Left lung (tissue), 4 donors: ENCODE measurements at regions not wholly inside any gene's neighbourhood (a gene's known extent, or its start where the extent isn't known, plus 50 kb on each side); places are given as distances from the start of the nearest gene placed in this dataset.
A peak's percentile ranks its signal among the peaks of the same experiment; 100 is the strongest.

ENCODE experiments used
- ATAC-seq: fragments of 200-7000 bp; cut with Tn5 transposase; one replicate; pipeline ENCODE4 v1.9.1; 2020; ENCODE audit warnings: moderate library complexity
- DNase-seq, 4 donors: peaks; one replicate each; pipeline ENCODE4 v3.0.0-alpha.2; 2013 to 2020
- H3K27ac ChIP-seq, 2 donors: fragments of 200-600 bp; sonication (generic) in 1 of 2; one replicate each; pipeline versions ENCODE4 v1.5.0 to v1.8.0; 2020 to 2021
- H3K27me3 ChIP-seq, 2 donors: fragments of 200-600 bp; sonication (generic) in 1 of 2; one replicate each; pipeline versions ENCODE4 v1.5.0 to v1.8.0; 2020 to 2021
- H3K36me3 ChIP-seq, 2 donors: fragments of 200-600 bp; sonication (generic) in 1 of 2; one replicate each; pipeline versions ENCODE4 v1.5.0 to v1.8.0; 2020 to 2021
- H3K4me1 ChIP-seq, 2 donors: fragments of 200-600 bp; one replicate each; pipeline ENCODE4 v1.8.0; 2021
- H3K4me3 ChIP-seq, 2 donors: fragments of 200-600 bp; sonication (generic) in 1 of 2; one replicate each; pipeline versions ENCODE4 v1.5.0 to v1.8.0; 2020 to 2021; ENCODE audit warnings: mild to moderate bottlenecking in 1 of 2
- H3K9me3 ChIP-seq, 2 donors: fragments of 200-600 bp; sonication (generic) in 1 of 2; one replicate each; pipeline versions ENCODE4 v1.5.0 to v1.8.0; 2020 to 2021
- intact Hi-C, 2 donors: fragments of 100-400 bp; cut with DNase I; formaldehyde crosslinking; loops; one replicate each; pipeline versions ENCODE4 v1.11.2 to v1.14.2; 2022
- TF ChIP-seq, protein P1 (sequence below), 2 donors: fragments of 200-600 bp; sonication (generic) in 1 of 2; IDR thresholded peaks; one replicate each; pipeline versions ENCODE4 v1.5.0 to v1.8.0; 2021; ENCODE audit warnings: antibody characterized with exemption in 2 of 2
- donor health status: DM: no; HTN: yes; CAD: no.
- donor health status: DM: no; HTN: no; CAD: no.

DNA sequence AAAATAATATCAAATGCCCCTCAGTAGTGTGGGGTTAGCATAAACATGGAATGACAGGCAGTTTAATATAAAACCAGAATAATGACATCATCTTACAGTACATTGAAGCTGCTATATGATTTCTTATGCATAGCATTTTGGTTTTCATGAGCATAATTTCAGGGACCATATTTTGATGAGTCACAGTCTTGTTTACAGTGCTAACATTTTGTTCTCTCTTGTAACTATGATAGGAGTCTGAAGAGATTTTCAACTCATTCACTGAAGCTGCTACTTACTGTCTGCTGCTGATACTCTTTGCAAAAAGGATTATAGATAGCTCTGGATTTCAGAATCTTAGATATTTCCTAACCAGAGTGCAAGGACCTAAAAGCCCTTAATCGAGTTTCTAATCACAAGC lies 92.6 kb upstream of the CCDC54 start:
- no peaks in the 10 kb centered on the region for H3K36me3 ChIP-seq
- H3K9me3 ChIP-seq = no peaks in the 10 kb centered on the region
- H3K27me3 ChIP-seq = no peaks in the 10 kb centered on the region
- DNase-seq (no peak), ATAC-seq (peak; percentile 36)
- no peaks in the 10 kb centered on the region for H3K4me1 ChIP-seq
- no peak overlapping the region for H3K27ac ChIP-seq
- H3K4me3 ChIP-seq = no peak overlapping the region
- TF ChIP-seq, protein P1, sequence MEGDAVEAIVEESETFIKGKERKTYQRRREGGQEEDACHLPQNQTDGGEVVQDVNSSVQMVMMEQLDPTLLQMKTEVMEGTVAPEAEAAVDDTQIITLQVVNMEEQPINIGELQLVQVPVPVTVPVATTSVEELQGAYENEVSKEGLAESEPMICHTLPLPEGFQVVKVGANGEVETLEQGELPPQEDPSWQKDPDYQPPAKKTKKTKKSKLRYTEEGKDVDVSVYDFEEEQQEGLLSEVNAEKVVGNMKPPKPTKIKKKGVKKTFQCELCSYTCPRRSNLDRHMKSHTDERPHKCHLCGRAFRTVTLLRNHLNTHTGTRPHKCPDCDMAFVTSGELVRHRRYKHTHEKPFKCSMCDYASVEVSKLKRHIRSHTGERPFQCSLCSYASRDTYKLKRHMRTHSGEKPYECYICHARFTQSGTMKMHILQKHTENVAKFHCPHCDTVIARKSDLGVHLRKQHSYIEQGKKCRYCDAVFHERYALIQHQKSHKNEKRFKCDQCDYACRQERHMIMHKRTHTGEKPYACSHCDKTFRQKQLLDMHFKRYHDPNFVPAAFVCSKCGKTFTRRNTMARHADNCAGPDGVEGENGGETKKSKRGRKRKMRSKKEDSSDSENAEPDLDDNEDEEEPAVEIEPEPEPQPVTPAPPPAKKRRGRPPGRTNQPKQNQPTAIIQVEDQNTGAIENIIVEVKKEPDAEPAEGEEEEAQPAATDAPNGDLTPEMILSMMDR (IDR thresholded peaks at IDR 0.05) = no peak
- intact Hi-C loops = no loop called here

DNA sequence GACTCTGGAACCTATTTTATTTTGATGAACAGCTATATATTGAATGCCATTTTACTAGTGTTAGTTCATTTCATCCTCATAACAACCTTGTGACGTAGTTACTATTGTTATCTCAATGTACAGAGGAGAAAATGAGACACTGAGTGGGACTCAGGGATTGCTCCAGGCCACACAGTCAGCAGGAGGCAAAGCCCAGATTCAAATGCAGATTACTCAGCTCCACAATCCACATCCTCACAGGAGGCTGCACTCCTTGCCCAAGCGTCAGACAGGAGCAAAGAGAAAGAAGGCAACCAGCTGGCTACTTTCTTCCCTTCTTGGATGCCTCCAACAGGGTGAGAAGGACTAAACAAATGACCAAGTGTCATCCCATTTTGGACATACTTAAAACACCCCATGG lies 92.0 kb upstream of the CCDC54 start:
- no peak for ATAC-seq
- intact Hi-C loops = no loop called here
- no peaks in the 10 kb centered on the region for H3K36me3 ChIP-seq
- TF ChIP-seq, protein P1 (IDR thresholded peaks at IDR 0.05) = no peak
- no peaks in the 10 kb centered on the region for H3K27me3 ChIP-seq
- H3K4me1 ChIP-seq = no peaks in the 10 kb centered on the region
- no peak overlapping the region for H3K27ac ChIP-seq
- no peak overlapping the region for H3K4me3 ChIP-seq
- DNase-seq = no peak
- H3K9me3 ChIP-seq = peaks cover 0 to under 1% of the 10 kb centered on the region in 2 donors

DNA sequence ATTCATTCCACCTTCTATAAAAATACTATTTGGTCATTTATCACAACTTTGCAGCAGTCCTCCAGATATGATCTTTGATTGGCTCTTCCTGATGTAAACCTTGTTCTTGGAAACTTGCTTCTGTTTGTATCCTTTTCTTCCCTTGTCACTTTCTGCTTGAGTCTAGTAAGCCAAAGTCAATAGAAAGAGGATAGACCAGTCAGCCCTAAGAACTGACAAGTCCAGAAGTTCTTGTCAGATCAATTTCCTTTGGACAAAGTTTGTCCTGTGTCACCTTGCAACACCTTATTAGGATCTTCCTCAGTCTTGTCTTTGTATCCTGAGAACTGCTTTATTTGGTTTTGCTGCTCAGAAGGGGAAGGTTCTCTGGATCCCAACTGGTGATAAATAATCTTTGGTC lies 87.9 kb upstream of the CCDC54 start:
- intact Hi-C loops = no loop called here
- Histone ChIP-seq H3K9me3 (peaks cover 0 to 3% of the 10 kb centered on the region in 2 donors), H3K4me3 (no peak overlapping the region), H3K27me3 (no peaks in the 10 kb centered on the region), H3K36me3 (no peaks in the 10 kb centered on the region), H3K4me1 (no peaks in the 10 kb centered on the region), H3K27ac (no peak overlapping the region)
- TF ChIP-seq, protein P1 (IDR thresholded peaks at IDR 0.05) = no peak
- no peak for DNase-seq
- ATAC-seq = no peak

DNA sequence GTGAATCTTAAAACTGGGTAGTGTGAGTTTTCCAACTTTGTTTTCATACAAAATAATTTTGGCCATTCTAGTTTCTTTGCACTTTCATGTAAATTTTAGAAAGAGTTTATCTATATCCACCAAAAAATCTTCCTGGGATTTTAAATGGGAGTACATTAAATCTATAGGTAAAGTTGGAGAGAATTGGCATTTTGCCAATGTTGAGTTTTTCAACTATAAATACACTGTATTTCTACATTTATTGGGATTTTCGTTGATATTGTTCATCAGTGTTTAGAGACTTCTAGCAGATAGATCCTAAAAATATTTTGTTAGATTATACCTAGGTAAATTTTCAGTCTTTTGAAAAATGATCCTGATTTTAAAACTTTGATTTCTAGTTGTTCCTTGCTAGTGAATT lies 83.1 kb upstream of the CCDC54 start:
- no peak for ATAC-seq
- no peaks in the 10 kb centered on the region for H3K4me1 ChIP-seq
- H3K27ac ChIP-seq = no peak overlapping the region
- no peak for DNase-seq
- H3K27me3 ChIP-seq = no peaks in the 10 kb centered on the region
- no peaks in the 10 kb centered on the region for H3K36me3 ChIP-seq
- H3K9me3 ChIP-seq = peaks cover 0 to 20% of the 10 kb centered on the region in 2 donors
- TF ChIP-seq, protein P1 (IDR thresholded peaks at IDR 0.05) = no peak
- intact Hi-C loops = no loop called here
- H3K4me3 ChIP-seq = no peak overlapping the region

DNA sequence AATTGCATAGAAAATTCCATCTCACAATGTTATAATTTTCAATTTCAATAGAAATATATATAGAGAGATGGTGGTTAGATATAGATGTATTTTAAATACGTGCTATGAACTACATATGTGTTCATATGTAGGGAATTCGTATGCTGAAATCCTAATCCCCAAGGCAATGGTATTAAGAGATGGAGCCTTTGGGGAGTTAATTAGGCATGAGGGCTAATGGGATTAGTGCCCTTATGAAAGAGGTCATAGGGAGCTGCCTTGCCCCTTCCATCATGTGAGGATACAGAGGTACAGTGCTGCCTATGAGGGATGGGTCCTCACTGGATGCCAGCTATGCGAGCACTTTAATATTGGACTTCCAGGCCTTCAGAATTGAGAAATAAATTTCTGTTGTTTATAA lies 79.6 kb upstream of the CCDC54 start:
- Histone ChIP-seq H3K27me3 (no peaks in the 10 kb centered on the region), H3K36me3 (no peaks in the 10 kb centered on the region), H3K9me3 (peaks cover 0 to 18% of the 10 kb centered on the region in 2 donors), H3K4me1 (no peaks in the 10 kb centered on the region), H3K4me3 (no peak overlapping the region), H3K27ac (no peak overlapping the region)
- DNase-seq (no peak), ATAC-seq (no peak)
- intact Hi-C loops = no loop called here
- TF ChIP-seq, protein P1 (IDR thresholded peaks at IDR 0.05) = no peak
